HG03432 (cell line): ENCODE measurements at regions not wholly inside any gene's neighbourhood (a gene's known extent, or its start where the extent isn't known, plus 50 kb on each side); places are given as distances from the start of the nearest gene placed in this dataset.
"Not testable (repeated sequence)": the region's sequence is repeated elsewhere in the genome, so short reads cannot be mapped to it uniquely, and the experiment has no call there.

Source experiments
- ATAC-seq: cut with Tn5 transposase; IDR thresholded peaks from one replicate; pipeline ENCODE4 v1.9.1; 2021; ENCODE audit warnings: mild to moderate bottlenecking, moderate library complexity; ENCODE audit not compliant: unreplicated experiment

DNA sequence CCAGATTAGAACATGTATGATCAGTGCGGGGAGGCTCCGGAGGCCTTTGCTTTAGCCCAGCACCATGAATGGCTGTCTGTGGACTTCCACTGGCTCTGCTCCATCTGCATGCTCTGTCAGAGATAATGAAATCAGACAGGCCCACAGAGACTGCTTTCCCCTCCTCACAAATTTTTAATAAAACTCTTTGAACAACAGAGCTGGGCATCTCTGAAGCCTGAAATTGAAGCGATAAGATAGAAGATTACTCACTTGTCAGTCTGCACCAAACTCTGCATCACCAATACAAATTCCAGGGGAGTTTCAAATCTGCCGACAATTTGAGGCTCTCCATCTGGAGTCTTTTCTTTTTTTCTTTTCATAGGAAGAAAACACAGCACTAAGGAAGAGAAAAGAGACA lies 110.0 kb downstream of the DYRK2 start:
- peak; percentile 10 for ATAC-seq

DNA sequence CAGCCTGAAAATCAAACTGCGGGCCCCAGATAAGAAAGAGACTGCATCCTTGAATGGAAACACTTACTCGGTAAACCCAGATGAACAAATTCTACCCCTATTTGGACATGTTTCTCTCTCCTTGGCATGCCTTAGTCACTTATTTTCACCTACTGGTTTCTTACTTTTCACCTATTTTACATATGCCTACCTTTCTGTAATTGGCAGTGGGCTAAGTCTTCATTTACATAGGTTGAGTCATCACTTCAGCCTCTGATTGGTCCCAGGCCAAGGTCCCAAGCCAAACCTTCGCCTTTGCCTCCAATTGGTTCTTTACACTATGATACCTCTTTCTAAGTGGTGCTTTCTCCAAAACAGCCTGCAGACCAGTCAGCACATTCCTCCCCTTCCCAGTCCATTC lies 111.3 kb downstream of the DYRK2 start:
- no peak for ATAC-seq

GRCh38 chr12:67760586-67761275 lies 112.2 kb downstream of the DYRK2 start:
- no peak for ATAC-seq

DNA sequence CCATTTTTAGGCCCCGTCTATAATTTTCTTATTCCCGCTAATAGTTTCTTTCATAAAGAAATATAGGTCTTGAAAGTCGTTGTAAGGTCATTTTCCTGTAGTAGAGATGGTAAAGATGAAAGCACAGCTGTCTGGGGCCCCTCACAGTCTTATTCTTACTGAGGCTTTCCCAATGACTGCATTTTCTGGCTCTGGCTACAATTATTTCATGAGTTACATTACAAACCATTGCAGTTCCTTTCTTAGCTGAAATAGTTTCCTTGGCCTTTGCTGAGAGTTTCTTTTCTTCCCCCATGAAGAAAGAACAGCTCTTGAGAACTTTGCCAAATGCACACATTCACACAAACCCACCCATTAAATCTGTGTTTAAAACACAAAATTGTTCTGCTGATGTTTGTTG lies 113.0 kb downstream of the DYRK2 start:
- no peak for ATAC-seq

- no peak for ATAC-seq
Observed at GRCh38 chr12:67764055-67764454, 115.5 kb downstream of the DYRK2 start.

DNA sequence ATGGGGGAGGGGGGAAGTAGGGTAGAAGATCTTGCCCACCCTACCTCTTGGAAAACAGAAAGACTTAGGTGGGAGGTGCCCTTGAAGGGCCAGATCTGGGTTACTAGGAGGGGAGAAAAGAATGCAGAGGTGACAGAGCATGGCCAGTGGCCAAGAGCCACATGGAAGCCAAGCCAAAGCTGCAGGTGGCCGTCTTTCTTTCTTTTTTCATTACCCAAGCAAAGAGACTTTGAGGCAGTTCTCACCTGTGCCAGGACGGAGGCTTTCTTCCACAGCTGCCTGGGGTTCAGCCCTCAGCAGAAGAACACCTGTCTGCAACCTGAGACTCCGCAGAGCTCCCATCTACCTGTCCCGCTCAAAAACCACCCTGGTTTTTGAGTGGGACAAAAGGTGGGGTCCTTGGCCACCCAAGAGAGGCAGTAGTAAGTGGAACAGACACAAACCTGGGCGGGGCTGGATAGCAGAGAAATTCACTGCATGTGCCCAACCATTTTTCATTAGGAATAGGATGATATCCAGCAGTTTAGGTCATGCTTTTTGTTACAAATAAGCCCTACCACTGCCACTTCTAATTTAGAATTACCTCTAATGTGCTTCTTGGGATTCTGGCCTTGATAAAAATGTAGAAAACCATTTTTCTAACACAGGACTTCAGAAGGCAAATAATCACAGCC lies 116.5 kb downstream of the DYRK2 start:
- ATAC-seq = no peak

GRCh38 chr12:67765776-67766766 lies 117.5 kb downstream of the DYRK2 start:
- ATAC-seq = no peak

- ATAC-seq = no peak
Observed at GRCh38 chr12:67772267-67773169, 124.0 kb downstream of the DYRK2 start.

GRCh38 chr12:67773896-67774295 lies 125.4 kb downstream of the DYRK2 start:
- no peak for ATAC-seq

- no peak for ATAC-seq
Observed at GRCh38 chr12:67774983-67775587, 126.5 kb downstream of the DYRK2 start.

GRCh38 chr12:67780580-67781084 lies 132.1 kb downstream of the DYRK2 start:
- no peak for ATAC-seq

DNA sequence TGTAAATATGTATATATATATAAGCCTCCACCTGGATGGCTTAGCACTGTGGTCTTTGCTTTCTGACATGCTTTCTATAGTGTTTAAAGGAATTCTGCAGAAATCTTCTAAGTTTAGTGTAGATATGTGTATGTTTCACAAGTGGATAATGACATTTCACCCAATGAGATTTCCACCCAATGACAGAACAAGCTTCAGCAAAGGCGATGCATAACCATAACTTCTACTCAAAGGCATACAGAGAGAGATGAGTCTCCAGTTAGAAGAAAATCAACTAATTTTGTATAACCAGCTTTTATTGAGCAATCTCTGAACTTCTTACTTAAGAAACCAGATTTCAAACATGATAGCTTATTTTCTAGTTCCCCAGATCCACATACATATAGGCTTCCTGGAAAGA lies 134.0 kb downstream of the DYRK2 start:
- ATAC-seq = no peak

DNA sequence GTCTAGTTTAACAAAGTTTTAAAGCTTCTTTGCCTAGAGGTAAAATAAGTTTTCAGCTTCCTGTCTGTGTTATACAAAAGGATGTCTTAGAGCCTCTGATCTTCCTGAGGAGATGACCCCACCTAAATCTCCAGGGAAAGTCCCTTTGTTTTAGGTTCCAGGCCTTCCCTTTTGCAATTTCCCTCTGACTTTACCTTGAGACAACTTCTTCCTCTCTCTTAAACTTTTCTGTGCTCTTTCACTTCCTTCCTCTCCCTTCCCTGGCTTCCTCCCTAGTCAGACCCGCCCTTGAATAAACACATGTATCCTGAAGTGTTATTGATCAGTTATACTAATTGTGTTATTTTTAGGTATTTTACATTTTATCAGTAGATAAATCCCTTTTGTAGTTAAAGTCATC lies 134.8 kb downstream of the DYRK2 start:
- no peak for ATAC-seq

- no peak for ATAC-seq
Observed at GRCh38 chr12:67784831-67785230, 136.3 kb downstream of the DYRK2 start.

GRCh38 chr12:67786086-67786485 lies 137.5 kb downstream of the DYRK2 start:
- no peak for ATAC-seq

- ATAC-seq = no peak
Observed at GRCh38 chr12:67788118-67788517, 139.6 kb downstream of the DYRK2 start.

- no peak for ATAC-seq
Observed at GRCh38 chr12:67789266-67789665, 140.7 kb downstream of the DYRK2 start.

- ATAC-seq = no peak
Observed at GRCh38 chr12:67790660-67791059, 142.1 kb downstream of the DYRK2 start.

DNA sequence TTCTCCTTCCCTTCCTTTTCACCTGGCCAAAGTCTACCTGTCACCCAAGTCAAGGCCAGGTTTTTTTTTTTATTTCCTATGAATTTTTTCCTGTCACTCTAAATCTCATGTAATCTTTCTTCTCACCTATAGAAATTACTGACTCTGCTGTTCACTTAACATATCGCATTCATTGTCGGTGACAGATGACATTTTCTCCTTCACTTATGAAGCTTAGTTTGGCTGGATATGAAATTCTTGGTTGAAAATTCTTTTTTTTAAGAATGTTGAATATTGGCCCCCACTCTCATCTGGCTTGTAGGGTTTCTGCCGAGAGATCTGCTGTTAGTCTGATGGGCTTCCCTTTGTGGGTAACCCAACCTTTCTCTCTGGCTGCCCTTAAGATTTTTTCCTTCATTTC lies 142.8 kb downstream of the DYRK2 start:
- not testable (repeated sequence) for ATAC-seq

DNA sequence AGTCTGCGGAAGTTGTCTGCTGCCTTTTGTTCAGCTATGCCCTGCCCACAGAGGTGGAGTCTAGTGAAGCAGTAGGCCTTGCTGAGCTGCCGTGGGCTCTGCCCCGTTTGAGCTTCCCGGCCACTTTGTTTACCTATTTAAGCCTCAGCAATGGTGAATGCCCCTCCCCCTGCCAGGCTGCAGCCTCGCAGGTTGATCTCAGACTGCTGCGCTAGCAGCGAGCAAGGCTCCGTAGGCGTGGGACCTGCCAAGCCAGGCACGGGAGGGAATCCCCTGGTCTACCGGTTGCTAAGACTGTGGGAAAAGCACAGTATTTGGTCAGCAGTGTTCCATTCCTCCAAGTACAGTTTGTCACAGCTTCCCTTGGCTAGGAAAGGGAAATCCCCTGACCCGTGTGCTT lies 143.6 kb downstream of the DYRK2 start:
- ATAC-seq = no peak
